CD4-positive, alpha-beta T cell (primary cell): ENCODE measurements at regions not wholly inside any gene's neighbourhood (a gene's known extent, or its start where the extent isn't known, plus 50 kb on each side); places are given as distances from the start of the nearest gene placed in this dataset.

Experiments used
- ATAC-seq: fragments of 200-7000 bp; cut with Tn5 transposase; one replicate; pipeline ENCODE4 v1.10.0; 2022; ENCODE audit warnings: mild to moderate bottlenecking; ENCODE audit not compliant: poor library complexity
- CTCF ChIA-PET: fragments of 350-600 bp; sonication (Branson Sonifier 250); formaldehyde crosslinking; loops from one replicate; lab custom pipeline; 2021; ENCODE audit warnings: antibody characterized with exemption, inconsistent platforms; lab: Charles Lee
- POLR2A ChIA-PET: fragments of 350-600 bp; sonication (Branson Sonifier 250); formaldehyde crosslinking; loops from one replicate; lab custom pipeline; 2021; ENCODE audit warnings: antibody characterized with exemption, inconsistent platforms; lab: Charles Lee
- DNase-seq, 14 experiments: peaks; one replicate each; pipeline ENCODE4 v3.0.0-alpha.2; 2013 to 2020; ENCODE audit warnings: mixed read lengths in 2 of 14
- H3K27ac ChIP-seq, 2 donors: one replicate each; pipeline versions ENCODE4 v1.5.1 to v1.7.0; 2013; ENCODE audit warnings: low read length in 2 of 2, low read depth in 1 of 2, mild to moderate bottlenecking in 1 of 2
- H3K27me3 ChIP-seq, 2 experiments: 1 replicate in 1 of 2; 2 replicates in 1 of 2; pipeline versions ENCODE4 v1.6.1 to v1.7.0; 2013; ENCODE audit warnings: low read length in 2 of 2, control low read depth in 1 of 2, mild to moderate bottlenecking in 1 of 2, moderate library complexity in 1 of 2; ENCODE audit not compliant: insufficient read depth in 2 of 2, control insufficient read depth in 1 of 2
- H3K36me3 ChIP-seq: one replicate; pipeline ENCODE4 v1.6.1; 2013; ENCODE audit warnings: low read length, control low read depth; ENCODE audit not compliant: insufficient read depth
- H3K4me1 ChIP-seq: one replicate; pipeline ENCODE4 v1.6.1; 2013; ENCODE audit warnings: low read length, control low read depth; ENCODE audit not compliant: insufficient read depth
- H3K4me3 ChIP-seq: one replicate; pipeline ENCODE4 v1.5.1; 2013; ENCODE audit warnings: mild to moderate bottlenecking, low read length, moderate library complexity
- H3K9me3 ChIP-seq, 2 experiments: 1 replicate in 1 of 2; 2 replicates in 1 of 2; pipeline versions ENCODE4 v1.6.1 to v1.7.0; 2013; ENCODE audit warnings: low read length in 2 of 2, mild to moderate bottlenecking in 2 of 2, control low read depth in 1 of 2, moderate library complexity in 1 of 2; ENCODE audit not compliant: control insufficient read depth in 1 of 2, insufficient read depth in 1 of 2
- H3K27ac Mint-ChIP-seq: one replicate; pipeline ENCODE4 v1.8.0; 2020; ENCODE audit warnings: mixed read lengths
- H3K27me3 Mint-ChIP-seq: one replicate; pipeline ENCODE4 v1.8.0; 2021; ENCODE audit warnings: mixed read lengths
- H3K36me3 Mint-ChIP-seq: one replicate; pipeline ENCODE4 v1.8.0; 2021; ENCODE audit warnings: low read depth, mixed read lengths
- H3K4me1 Mint-ChIP-seq: one replicate; pipeline ENCODE4 v1.8.0; 2021; ENCODE audit warnings: low read depth, mixed read lengths
- H3K4me3 Mint-ChIP-seq: one replicate; pipeline ENCODE4 v1.8.0; 2020; ENCODE audit warnings: mild to moderate bottlenecking, mixed read lengths
- H3K9me3 Mint-ChIP-seq: one replicate; pipeline ENCODE4 v1.8.0; 2020; ENCODE audit warnings: mixed read lengths
- CTCF ChIP-seq: fragments of 200-600 bp; IDR thresholded peaks from one replicate; pipeline ENCODE4 v1.8.0; 2022; ENCODE audit warnings: antibody characterized with exemption, mild to moderate bottlenecking
- intact Hi-C, 2 experiments: fragments of 100-400 bp; cut with DNase I in 1 of 2; cut with micrococcal nuclease in 1 of 2; formaldehyde crosslinking; loops; one replicate each; pipeline versions ENCODE4 v1.15.1 to v1.9.0; 2023 to 2025; cut with DNase I, micrococcal nuclease

GRCh38 chr18:55982992-55983391, 395.0 kb upstream of the TCF4 start:
- DNase-seq (no peak), ATAC-seq (no peak)
- no peaks in the 10 kb centered on the region for H3K4me1 Mint-ChIP-seq
- no peaks in the 10 kb centered on the region for H3K36me3 Mint-ChIP-seq
- Histone ChIP-seq H3K4me1 (no peaks in the 10 kb centered on the region), H3K9me3 (peaks cover 0 to 3% of the 10 kb centered on the region in 2 experiments), H3K27me3 (no peaks in the 10 kb centered on the region), H3K27ac (no peak overlapping the region), H3K4me3 (no peak overlapping the region), H3K36me3 (no peaks in the 10 kb centered on the region)
- POLR2A ChIA-PET, result no interaction called here
- intact Hi-C loops, result no loop called here
- H3K27ac Mint-ChIP-seq, result no peak overlapping the region
- H3K4me3 Mint-ChIP-seq, result no peak overlapping the region
- H3K27me3 Mint-ChIP-seq, result no peaks in the 10 kb centered on the region
- CTCF ChIA-PET, result no interaction called here
- H3K9me3 Mint-ChIP-seq, result peaks cover 10% of the 10 kb centered on the region
- TF ChIP-seq CTCF, result no peak

GRCh38 chr18:55981712-55982475, 393.9 kb upstream of the TCF4 start:
- Histone ChIP-seq H3K4me3 (no peak overlapping the region), H3K27ac (no peak overlapping the region), H3K4me1 (no peaks in the 10 kb centered on the region), H3K36me3 (no peaks in the 10 kb centered on the region), H3K27me3 (no peaks in the 10 kb centered on the region), H3K9me3 (peaks cover 0 to 8% of the 10 kb centered on the region in 2 experiments)
- no peaks in the 10 kb centered on the region for H3K27me3 Mint-ChIP-seq
- no peak for ATAC-seq
- H3K9me3 Mint-ChIP-seq, result peaks cover 8% of the 10 kb centered on the region
- CTCF ChIA-PET, result no interaction called here
- intact Hi-C loops, result no loop called here
- TF ChIP-seq CTCF, result no peak
- no peaks in the 10 kb centered on the region for H3K4me1 Mint-ChIP-seq
- POLR2A ChIA-PET, result no interaction called here
- no peak overlapping the region for H3K4me3 Mint-ChIP-seq
- H3K36me3 Mint-ChIP-seq, result no peaks in the 10 kb centered on the region
- H3K27ac Mint-ChIP-seq, result no peak overlapping the region
- DNase-seq, result no peak

GRCh38 chr18:55974521-55974920, 386.5 kb upstream of the TCF4 start:
- H3K4me1 Mint-ChIP-seq, result no peaks in the 10 kb centered on the region
- ATAC-seq, result no peak

More at GRCh38 chr18:55974521-55974920, 386.5 kb upstream of the TCF4 start:
- no peak overlapping the region for H3K4me3 Mint-ChIP-seq
- DNase-seq, result no peak
- H3K27me3 Mint-ChIP-seq, result no peaks in the 10 kb centered on the region
- intact Hi-C loops, result no loop called here
- Histone ChIP-seq H3K4me3 (no peak overlapping the region), H3K36me3 (no peaks in the 10 kb centered on the region), H3K27me3 (no peaks in the 10 kb centered on the region), H3K4me1 (no peaks in the 10 kb centered on the region), H3K9me3 (peaks cover 0 to 8% of the 10 kb centered on the region in 2 experiments), H3K27ac (no peak overlapping the region)
- no peak for TF ChIP-seq CTCF
- ChIA-PET POLR2A (no interaction called here), CTCF (no interaction called here)
- no peaks in the 10 kb centered on the region for H3K36me3 Mint-ChIP-seq
- H3K27ac Mint-ChIP-seq, result no peak overlapping the region
- H3K9me3 Mint-ChIP-seq, result peaks cover 2% of the 10 kb centered on the region
